ENCODE measurements at regions not wholly inside any gene's neighbourhood (a gene's known extent, or its start where the extent isn't known, plus 50 kb on each side); places are given as distances from the start of the nearest gene placed in this dataset.

- no peak for DNase-seq
- H3K4me1 ChIP-seq, result no peaks in the 10 kb centered on the region
- no peak overlapping the region for H3K27ac ChIP-seq
- intact Hi-C loops (cut with DNase I), result no loop called here
- H3K9me3 ChIP-seq, result no peaks in the 10 kb centered on the region
- ATAC-seq, result no peak
- H3K36me3 ChIP-seq, result no peaks in the 10 kb centered on the region
- TF ChIP-seq CTCF (IDR thresholded peaks at IDR 0.05), result no peak
- no peak overlapping the region for H3K4me3 ChIP-seq
- no peaks in the 10 kb centered on the region for H3K27me3 ChIP-seq
Measured at GRCh38 chr11:95717314-95717713, 72.3 kb downstream of the FAM76B start.

- Histone ChIP-seq H3K4me1 (no peaks in the 10 kb centered on the region), H3K36me3 (no peaks in the 10 kb centered on the region), H3K9me3 (no peaks in the 10 kb centered on the region), H3K4me3 (no peak overlapping the region), H3K27ac (no peak overlapping the region), H3K27me3 (no peaks in the 10 kb centered on the region)
- intact Hi-C loops (cut with DNase I), result no loop called here
- ATAC-seq, result no peak
- TF ChIP-seq CTCF (IDR thresholded peaks at IDR 0.05), result no peak
- DNase-seq, result no peak
Measured at GRCh38 chr11:95716266-95716665, 73.3 kb downstream of the FAM76B start.

GRCh38 chr11:95715777-95716241, 73.8 kb downstream of the FAM76B start:
- H3K4me3 ChIP-seq, result no peak overlapping the region
- no peaks in the 10 kb centered on the region for H3K36me3 ChIP-seq
- TF ChIP-seq CTCF (IDR thresholded peaks at IDR 0.05), result no peak
- no peak overlapping the region for H3K27ac ChIP-seq
- no peaks in the 10 kb centered on the region for H3K4me1 ChIP-seq
- ATAC-seq (no peak), DNase-seq (no peak)
- no peaks in the 10 kb centered on the region for H3K27me3 ChIP-seq
- intact Hi-C loops (cut with DNase I), result no loop called here
- no peaks in the 10 kb centered on the region for H3K9me3 ChIP-seq

GRCh38 chr11:95714843-95715776, 74.5 kb downstream of the FAM76B start:
- Histone ChIP-seq H3K9me3 (no peaks in the 10 kb centered on the region), H3K4me3 (no peak overlapping the region), H3K36me3 (no peaks in the 10 kb centered on the region), H3K4me1 (no peaks in the 10 kb centered on the region), H3K27me3 (no peaks in the 10 kb centered on the region), H3K27ac (no peak overlapping the region)
- ATAC-seq (no peak), DNase-seq (no peak)
- intact Hi-C loops (cut with DNase I), result no loop called here
- no peak for TF ChIP-seq CTCF (IDR thresholded peaks at IDR 0.05)

GRCh38 chr11:95713428-95713827, 76.2 kb downstream of the FAM76B start:
- H3K4me3 ChIP-seq, result no peak overlapping the region
- no peaks in the 10 kb centered on the region for H3K27me3 ChIP-seq
- ATAC-seq, result no peak
- no peak for TF ChIP-seq CTCF (IDR thresholded peaks at IDR 0.05)
- no peaks in the 10 kb centered on the region for H3K36me3 ChIP-seq
- intact Hi-C loops (cut with DNase I), result no loop called here
- no peak overlapping the region for H3K27ac ChIP-seq
- DNase-seq, result no peak
- H3K9me3 ChIP-seq, result no peaks in the 10 kb centered on the region
- H3K4me1 ChIP-seq, result no peaks in the 10 kb centered on the region

Measured in upper lobe of right lung (tissue), 1 donor.